HL-60 (cell line): ENCODE measurements at regions not wholly inside any gene's neighbourhood (a gene's known extent, or its start where the extent isn't known, plus 50 kb on each side); places are given as distances from the start of the nearest gene placed in this dataset.

Source experiments
- DNase-seq, 2 experiments: peaks; one replicate each; pipeline ENCODE4 v3.0.0-alpha.2; 2010 to 2020; ENCODE audit warnings: low read depth in 1 of 2, low spot score in 1 of 2
- H3K27ac ChIP-seq: fragments of 250-450 bp; sonication (Bioruptor Pico); replicated peaks from 2 replicates; pipeline ENCODE4 v1.5.1; 2020; ENCODE audit warnings: mild to moderate bottlenecking, moderate library complexity
- H3K27me3 ChIP-seq: fragments of 250-450 bp; sonication (Bioruptor Pico); 2 replicates; pipeline ENCODE4 v1.5.1; 2021; ENCODE audit warnings: mild to moderate bottlenecking, moderate library complexity; ENCODE audit not compliant: insufficient read depth, poor library complexity, severe bottlenecking
- H3K4me3 ChIP-seq: replicated peaks from 2 replicates; pipeline ENCODE4 v1.5.1; 2011; ENCODE audit warnings: mild to moderate bottlenecking, control low read depth, low read length; ENCODE audit not compliant: insufficient read depth
- GABPA ChIP-seq: IDR thresholded peaks from 2 replicates; pipeline ENCODE4 v1.6.1; 2012; ENCODE audit warnings: low read depth
- POLR2AphosphoS5 ChIP-seq: IDR thresholded peaks from 2 replicates; pipeline ENCODE4 v1.6.1; 2012; ENCODE audit warnings: low read depth
- REST ChIP-seq: IDR thresholded peaks from 2 replicates; pipeline ENCODE4 v1.6.1; 2012; ENCODE audit warnings: low read depth; ENCODE audit not compliant: insufficient replicate concordance
- SPI1 ChIP-seq: IDR thresholded peaks from 2 replicates; pipeline ENCODE4 v1.6.1; 2012; ENCODE audit warnings: low read depth, mild to moderate bottlenecking, borderline replicate concordance
- TF ChIP-seq, protein P1 (sequence below): IDR thresholded peaks from one replicate; pipeline ENCODE4 v1.5.1; 2011; ENCODE audit warnings: low read length, control low read depth, inconsistent platforms; ENCODE audit not compliant: insufficient read depth

DNA sequence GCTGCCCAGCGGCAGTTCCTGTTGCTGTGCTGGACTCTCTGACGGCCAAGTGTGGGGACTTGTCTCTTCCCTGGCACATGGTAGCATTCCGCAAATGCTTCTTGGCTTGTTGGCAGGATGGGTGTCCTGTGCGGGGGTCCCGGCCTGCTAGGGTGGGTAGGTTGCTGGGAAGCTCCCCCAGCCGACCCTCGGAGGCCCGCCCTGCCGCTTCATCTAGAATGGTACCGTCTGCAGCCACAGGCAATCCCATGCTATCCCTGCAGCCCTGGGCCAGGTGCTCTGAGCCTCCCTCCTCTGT lies 78.3 kb upstream of the LHX1 start:
- TF ChIP-seq SPI1 (no peak), REST (no peak), GABPA (no peak), POLR2AphosphoS5 (no peak)
- TF ChIP-seq, protein P1, sequence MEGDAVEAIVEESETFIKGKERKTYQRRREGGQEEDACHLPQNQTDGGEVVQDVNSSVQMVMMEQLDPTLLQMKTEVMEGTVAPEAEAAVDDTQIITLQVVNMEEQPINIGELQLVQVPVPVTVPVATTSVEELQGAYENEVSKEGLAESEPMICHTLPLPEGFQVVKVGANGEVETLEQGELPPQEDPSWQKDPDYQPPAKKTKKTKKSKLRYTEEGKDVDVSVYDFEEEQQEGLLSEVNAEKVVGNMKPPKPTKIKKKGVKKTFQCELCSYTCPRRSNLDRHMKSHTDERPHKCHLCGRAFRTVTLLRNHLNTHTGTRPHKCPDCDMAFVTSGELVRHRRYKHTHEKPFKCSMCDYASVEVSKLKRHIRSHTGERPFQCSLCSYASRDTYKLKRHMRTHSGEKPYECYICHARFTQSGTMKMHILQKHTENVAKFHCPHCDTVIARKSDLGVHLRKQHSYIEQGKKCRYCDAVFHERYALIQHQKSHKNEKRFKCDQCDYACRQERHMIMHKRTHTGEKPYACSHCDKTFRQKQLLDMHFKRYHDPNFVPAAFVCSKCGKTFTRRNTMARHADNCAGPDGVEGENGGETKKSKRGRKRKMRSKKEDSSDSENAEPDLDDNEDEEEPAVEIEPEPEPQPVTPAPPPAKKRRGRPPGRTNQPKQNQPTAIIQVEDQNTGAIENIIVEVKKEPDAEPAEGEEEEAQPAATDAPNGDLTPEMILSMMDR, result no peak
- H3K27ac ChIP-seq, result no peak overlapping the region
- no peak overlapping the region for H3K4me3 ChIP-seq
- H3K27me3 ChIP-seq, result no peaks in the 10 kb centered on the region
- no peak for DNase-seq

GRCh38 chr17:36859706-36860105 lies 77.6 kb upstream of the LHX1 start:
- H3K27ac ChIP-seq, result no peak overlapping the region
- H3K27me3 ChIP-seq, result no peaks in the 10 kb centered on the region
- DNase-seq, result no peak
- TF ChIP-seq SPI1 (no peak), GABPA (no peak), REST (no peak), POLR2AphosphoS5 (no peak)
- TF ChIP-seq, protein P1, result no peak
- H3K4me3 ChIP-seq, result no peak overlapping the region

GRCh38 chr17:36861531-36861930 lies 75.7 kb upstream of the LHX1 start:
- Histone ChIP-seq H3K4me3 (no peak overlapping the region), H3K27ac (no peak overlapping the region), H3K27me3 (no peaks in the 10 kb centered on the region)
- TF ChIP-seq REST (no peak), POLR2AphosphoS5 (no peak), GABPA (no peak)
- DNase-seq, result no peak
